BJ (cell line): ENCODE measurements at regions not wholly inside any gene's neighbourhood (a gene's known extent, or its start where the extent isn't known, plus 50 kb on each side); places are given as distances from the start of the nearest gene placed in this dataset.

Experiments
- CTCF ChIA-PET: fragments of 350-600 bp; formaldehyde crosslinking; extraction: SDS; loops from one replicate; lab custom pipeline; 2021; ENCODE audit warnings: antibody characterized with exemption, inconsistent platforms; lab: Yijun Ruan, JAX
- POLR2A ChIA-PET: fragments of 300-600 bp; sonication (Branson Sonifier 250); formaldehyde crosslinking; extraction: SDS; loops from one replicate; lab custom pipeline; 2021; ENCODE audit warnings: antibody characterized with exemption; lab: Charles Lee
- DNase-seq: peaks from one replicate; pipeline ENCODE4 v3.0.0-alpha.2; 2011; ENCODE audit warnings: low read depth
- H3K27me3 ChIP-seq: 2 replicates; pipeline ENCODE4 v1.6.0; 2011; ENCODE audit warnings: low read length; ENCODE audit not compliant: control insufficient read depth, insufficient read depth
- H3K36me3 ChIP-seq: 2 replicates; pipeline ENCODE4 v1.5.1; 2011; ENCODE audit warnings: low read length; ENCODE audit not compliant: control insufficient read depth, insufficient read depth
- H3K4me3 ChIP-seq: 2 replicates; pipeline ENCODE4 v1.5.1; 2011; ENCODE audit warnings: low read depth, mild to moderate bottlenecking, control low read depth, low read length
- TF ChIP-seq, protein P1 (sequence below): IDR thresholded peaks from 2 replicates; pipeline ENCODE4 v1.5.1; 2011; ENCODE audit warnings: low read depth, mild to moderate bottlenecking, control low read depth, inconsistent platforms, low read length, moderate library complexity; ENCODE audit not compliant: insufficient read depth

- CTCF ChIA-PET = interaction anchor here (1.3 to 1.9 kb wide), 2 partner anchors 10 to 46 kb away, joined by 4 read pairs; no protein-coding TSS in a partner anchor
- Histone ChIP-seq H3K36me3 (no peaks in the 10 kb centered on the region), H3K4me3 (no peak overlapping the region), H3K27me3 (no peaks in the 10 kb centered on the region)
- no peak for DNase-seq
- POLR2A ChIA-PET = no interaction called here
- TF ChIP-seq, protein P1, sequence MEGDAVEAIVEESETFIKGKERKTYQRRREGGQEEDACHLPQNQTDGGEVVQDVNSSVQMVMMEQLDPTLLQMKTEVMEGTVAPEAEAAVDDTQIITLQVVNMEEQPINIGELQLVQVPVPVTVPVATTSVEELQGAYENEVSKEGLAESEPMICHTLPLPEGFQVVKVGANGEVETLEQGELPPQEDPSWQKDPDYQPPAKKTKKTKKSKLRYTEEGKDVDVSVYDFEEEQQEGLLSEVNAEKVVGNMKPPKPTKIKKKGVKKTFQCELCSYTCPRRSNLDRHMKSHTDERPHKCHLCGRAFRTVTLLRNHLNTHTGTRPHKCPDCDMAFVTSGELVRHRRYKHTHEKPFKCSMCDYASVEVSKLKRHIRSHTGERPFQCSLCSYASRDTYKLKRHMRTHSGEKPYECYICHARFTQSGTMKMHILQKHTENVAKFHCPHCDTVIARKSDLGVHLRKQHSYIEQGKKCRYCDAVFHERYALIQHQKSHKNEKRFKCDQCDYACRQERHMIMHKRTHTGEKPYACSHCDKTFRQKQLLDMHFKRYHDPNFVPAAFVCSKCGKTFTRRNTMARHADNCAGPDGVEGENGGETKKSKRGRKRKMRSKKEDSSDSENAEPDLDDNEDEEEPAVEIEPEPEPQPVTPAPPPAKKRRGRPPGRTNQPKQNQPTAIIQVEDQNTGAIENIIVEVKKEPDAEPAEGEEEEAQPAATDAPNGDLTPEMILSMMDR = no peak
Measured at GRCh38 chr19:41495589-41495988, 52.6 kb downstream of the ERICH4 start.

- Histone ChIP-seq H3K4me3 (no peak overlapping the region), H3K27me3 (no peaks in the 10 kb centered on the region), H3K36me3 (no peaks in the 10 kb centered on the region)
- DNase-seq = no peak
- POLR2A ChIA-PET = no interaction called here
- CTCF ChIA-PET = no interaction called here
- TF ChIP-seq, protein P1 = no peak
Measured at GRCh38 chr19:41499899-41500298, 56.9 kb downstream of the ERICH4 start.

- TF ChIP-seq, protein P1 = no peak
- no peaks in the 10 kb centered on the region for H3K36me3 ChIP-seq
- H3K4me3 ChIP-seq = no peak overlapping the region
- H3K27me3 ChIP-seq = no peaks in the 10 kb centered on the region
- CTCF ChIA-PET = no interaction called here
- DNase-seq = no peak
- POLR2A ChIA-PET = no interaction called here
Measured at GRCh38 chr19:41500443-41500842, 57.5 kb downstream of the ERICH4 start.

DNA sequence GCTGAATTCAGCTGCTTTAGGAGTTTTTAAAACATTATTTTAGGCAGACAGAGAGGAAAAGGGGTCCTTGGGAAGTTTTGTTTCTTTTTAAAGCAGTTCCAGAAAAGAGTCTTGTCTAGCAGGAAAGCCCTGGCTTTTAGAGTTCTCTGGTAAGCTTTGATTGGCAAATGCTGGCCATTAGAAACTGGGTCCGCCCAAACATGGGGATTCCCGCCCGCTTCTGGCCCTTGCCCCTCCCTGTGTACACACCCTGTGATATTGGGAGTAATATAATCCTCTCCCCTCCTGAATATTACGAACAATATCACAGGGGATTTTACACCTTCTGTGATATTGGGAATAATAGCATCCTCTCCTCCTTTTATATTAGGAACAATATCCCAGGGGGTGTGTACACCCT lies 58.9 kb downstream of the ERICH4 start:
- no peaks in the 10 kb centered on the region for H3K27me3 ChIP-seq
- TF ChIP-seq, protein P1 = no peak
- DNase-seq = no peak
- H3K4me3 ChIP-seq = no peak overlapping the region
- POLR2A ChIA-PET = no interaction called here
- H3K36me3 ChIP-seq = no peaks in the 10 kb centered on the region
- CTCF ChIA-PET = no interaction called here

- ChIA-PET POLR2A (no interaction called here), CTCF (no interaction called here)
- no peak for DNase-seq
- no peak overlapping the region for H3K4me3 ChIP-seq
- H3K27me3 ChIP-seq = no peaks in the 10 kb centered on the region
- no peaks in the 10 kb centered on the region for H3K36me3 ChIP-seq
- TF ChIP-seq, protein P1 = no peak
Measured at GRCh38 chr19:41505105-41505504, 62.1 kb downstream of the ERICH4 start.
